ENCODE measurements at regions not wholly inside any gene's neighbourhood (a gene's known extent, or its start where the extent isn't known, plus 50 kb on each side); places are given as distances from the start of the nearest gene placed in this dataset.

- Mint-ChIP-seq H3K9me3 (ENCODE audit: unreplicated experiment) (no peaks in the 10 kb centered on the region), H3K4me3 (ENCODE audit: unreplicated experiment) (no peak overlapping the region), H3K4me1 (ENCODE audit: insufficient read depth, unreplicated experiment) (peaks cover 8% of the 10 kb centered on the region), H3K27ac (ENCODE audit: low read depth, unreplicated experiment) (no peak overlapping the region), H3K36me3 (ENCODE audit: insufficient read depth, unreplicated experiment) (no peaks in the 10 kb centered on the region), H3K27me3 (ENCODE audit: insufficient read depth, unreplicated experiment) (no peaks in the 10 kb centered on the region)
- intact Hi-C loops (cut with micrococcal nuclease), result no loop called here
- DNase-seq (ENCODE audit: unreplicated experiment), result peak; percentile 18
- CTCF ChIA-PET, result no interaction called here
- TF ChIP-seq CTCF (IDR thresholded peaks at IDR 0.05; ENCODE audit: unreplicated experiment), result no peak
- POLR2A ChIA-PET, result no interaction called here
- BruUV-seq (replicated peaks), result no TSS peak
Measured at GRCh38 chr7:50865450-50865849, 82.8 kb upstream of the GRB10 start.

GRCh38 chr7:50864694-50865093 lies 82.0 kb upstream of the GRB10 start:
- H3K4me3 Mint-ChIP-seq (ENCODE audit: unreplicated experiment), result no peak overlapping the region
- H3K4me1 Mint-ChIP-seq (ENCODE audit: insufficient read depth, unreplicated experiment), result peaks cover 7% of the 10 kb centered on the region
- no peak for DNase-seq (ENCODE audit: unreplicated experiment)
- H3K27ac Mint-ChIP-seq (ENCODE audit: low read depth, unreplicated experiment), result no peak overlapping the region
- no TSS peak for BruUV-seq (replicated peaks)
- no peaks in the 10 kb centered on the region for H3K9me3 Mint-ChIP-seq (ENCODE audit: unreplicated experiment)
- H3K36me3 Mint-ChIP-seq (ENCODE audit: insufficient read depth, unreplicated experiment), result no peaks in the 10 kb centered on the region
- POLR2A ChIA-PET, result no interaction called here
- intact Hi-C loops (cut with micrococcal nuclease), result no loop called here
- no peaks in the 10 kb centered on the region for H3K27me3 Mint-ChIP-seq (ENCODE audit: insufficient read depth, unreplicated experiment)
- TF ChIP-seq CTCF (IDR thresholded peaks at IDR 0.05; ENCODE audit: unreplicated experiment), result no peak
- CTCF ChIA-PET, result no interaction called here

GRCh38 chr7:50863053-50863452 lies 80.4 kb upstream of the GRB10 start:
- no peak for TF ChIP-seq CTCF (IDR thresholded peaks at IDR 0.05; ENCODE audit: unreplicated experiment)
- Mint-ChIP-seq H3K27me3 (ENCODE audit: insufficient read depth, unreplicated experiment) (no peaks in the 10 kb centered on the region), H3K4me1 (ENCODE audit: insufficient read depth, unreplicated experiment) (no peaks in the 10 kb centered on the region), H3K9me3 (ENCODE audit: unreplicated experiment) (no peaks in the 10 kb centered on the region), H3K36me3 (ENCODE audit: insufficient read depth, unreplicated experiment) (no peaks in the 10 kb centered on the region), H3K27ac (ENCODE audit: low read depth, unreplicated experiment) (no peak overlapping the region), H3K4me3 (ENCODE audit: unreplicated experiment) (no peak overlapping the region)
- CTCF ChIA-PET, result no interaction called here
- POLR2A ChIA-PET, result interaction anchor here (0.7 kb wide), 1 partner anchor 287 kb away, joined by 3 read pairs; no protein-coding TSS in a partner anchor
- no TSS peak for BruUV-seq (replicated peaks)
- no peak for DNase-seq (ENCODE audit: unreplicated experiment)
- intact Hi-C loops (cut with micrococcal nuclease), result no loop called here

- Mint-ChIP-seq H3K4me3 (ENCODE audit: unreplicated experiment) (no peak overlapping the region), H3K4me1 (ENCODE audit: insufficient read depth, unreplicated experiment) (no peaks in the 10 kb centered on the region), H3K27ac (ENCODE audit: low read depth, unreplicated experiment) (no peak overlapping the region), H3K36me3 (ENCODE audit: insufficient read depth, unreplicated experiment) (no peaks in the 10 kb centered on the region), H3K27me3 (ENCODE audit: insufficient read depth, unreplicated experiment) (no peaks in the 10 kb centered on the region), H3K9me3 (ENCODE audit: unreplicated experiment) (no peaks in the 10 kb centered on the region)
- no TSS peak for BruUV-seq (replicated peaks)
- ChIA-PET POLR2A (no interaction called here), CTCF (no interaction called here)
- intact Hi-C loops (cut with micrococcal nuclease), result no loop called here
- no peak for TF ChIP-seq CTCF (IDR thresholded peaks at IDR 0.05; ENCODE audit: unreplicated experiment)
- DNase-seq (ENCODE audit: unreplicated experiment), result no peak
Measured at GRCh38 chr7:50862302-50862701, 79.6 kb upstream of the GRB10 start.
